ENCODE measurements at regions not wholly inside any gene's neighbourhood (a gene's known extent, or its start where the extent isn't known, plus 50 kb on each side); places are given as distances from the start of the nearest gene placed in this dataset.

- DNase-seq (ENCODE audit: low read depth): no peak
- no peak overlapping the region for H3K4me3 ChIP-seq (ENCODE audit: low read depth, low read length)
Observed at GRCh38 chr4:176843710-176844109, 51.0 kb upstream of the VEGFC start.

GRCh38 chr4:176844448-176844847 lies 51.7 kb upstream of the VEGFC start:
- H3K4me3 ChIP-seq (ENCODE audit: low read depth, low read length): no peak overlapping the region
- DNase-seq (ENCODE audit: low read depth): no peak

GRCh38 chr4:176845636-176846035 lies 52.9 kb upstream of the VEGFC start:
- H3K4me3 ChIP-seq (ENCODE audit: low read depth, low read length): no peak overlapping the region
- peak; percentile 31 for DNase-seq (ENCODE audit: low read depth)

GRCh38 chr4:176849076-176849475 lies 56.4 kb upstream of the VEGFC start:
- no peak overlapping the region for H3K4me3 ChIP-seq (ENCODE audit: low read depth, low read length)
- DNase-seq (ENCODE audit: low read depth): no peak

- H3K4me3 ChIP-seq (ENCODE audit: low read depth, low read length): no peak overlapping the region
- no peak for DNase-seq (ENCODE audit: low read depth)
Observed at GRCh38 chr4:176850436-176850835, 57.7 kb upstream of the VEGFC start.

GRCh38 chr4:176856421-176856820 lies 63.7 kb upstream of the VEGFC start:
- DNase-seq (ENCODE audit: low read depth): no peak
- H3K4me3 ChIP-seq (ENCODE audit: low read depth, low read length): no peak overlapping the region

GRCh38 chr4:176858839-176859238 lies 66.1 kb upstream of the VEGFC start:
- H3K4me3 ChIP-seq (ENCODE audit: low read depth, low read length): no peak overlapping the region
- no peak for DNase-seq (ENCODE audit: low read depth)

- DNase-seq (ENCODE audit: low read depth): no peak
- no peak overlapping the region for H3K4me3 ChIP-seq (ENCODE audit: low read depth, low read length)
Observed at GRCh38 chr4:176864238-176864637, 71.5 kb upstream of the VEGFC start.

GRCh38 chr4:176868676-176869075 lies 76.0 kb upstream of the VEGFC start:
- DNase-seq (ENCODE audit: low read depth): no peak
- no peak overlapping the region for H3K4me3 ChIP-seq (ENCODE audit: low read depth, low read length)

GRCh38 chr4:176872461-176872860 lies 79.7 kb upstream of the VEGFC start:
- no peak overlapping the region for H3K4me3 ChIP-seq (ENCODE audit: low read depth, low read length)
- DNase-seq (ENCODE audit: low read depth): no peak

GRCh38 chr4:176874721-176875445 lies 82.2 kb upstream of the VEGFC start:
- H3K4me3 ChIP-seq (ENCODE audit: low read depth, low read length): no peak overlapping the region
- DNase-seq (ENCODE audit: low read depth): no peak

GRCh38 chr4:176875446-176875930 lies 82.8 kb upstream of the VEGFC start:
- no peak for DNase-seq (ENCODE audit: low read depth)
- H3K4me3 ChIP-seq (ENCODE audit: low read depth, low read length): no peak overlapping the region

GRCh38 chr4:176879380-176880116 lies 86.8 kb upstream of the VEGFC start:
- no peak overlapping the region for H3K4me3 ChIP-seq (ENCODE audit: low read depth, low read length)
- DNase-seq (ENCODE audit: low read depth): no peak

GRCh38 chr4:176882206-176882605 lies 89.5 kb upstream of the VEGFC start:
- no peak overlapping the region for H3K4me3 ChIP-seq (ENCODE audit: low read depth, low read length)
- DNase-seq (ENCODE audit: low read depth): no peak

GRCh38 chr4:176883108-176883550 lies 90.4 kb upstream of the VEGFC start:
- H3K4me3 ChIP-seq (ENCODE audit: low read depth, low read length): peak overlapping the region; percentile 7
- no peak for DNase-seq (ENCODE audit: low read depth)

- H3K4me3 ChIP-seq (ENCODE audit: low read depth, low read length): no peak overlapping the region
- peak; percentile 89 for DNase-seq (ENCODE audit: low read depth)
Observed at GRCh38 chr4:176883681-176884418, 91.1 kb upstream of the VEGFC start.

GRCh38 chr4:176885224-176885623 lies 92.5 kb upstream of the VEGFC start:
- no peak for DNase-seq (ENCODE audit: low read depth)
- no peak overlapping the region for H3K4me3 ChIP-seq (ENCODE audit: low read depth, low read length)

GRCh38 chr4:176886135-176886534 lies 93.4 kb upstream of the VEGFC start:
- no peak overlapping the region for H3K4me3 ChIP-seq (ENCODE audit: low read depth, low read length)
- no peak for DNase-seq (ENCODE audit: low read depth)

GRCh38 chr4:176889776-176890175 lies 97.1 kb upstream of the VEGFC start:
- H3K4me3 ChIP-seq (ENCODE audit: low read depth, low read length): no peak overlapping the region
- no peak for DNase-seq (ENCODE audit: low read depth)

GRCh38 chr4:176894498-176894897 lies 101.8 kb upstream of the VEGFC start:
- no peak for DNase-seq (ENCODE audit: low read depth)
- H3K4me3 ChIP-seq (ENCODE audit: low read depth, low read length): no peak overlapping the region
